ENCODE measurements at regions not wholly inside any gene's neighbourhood (a gene's known extent, or its start where the extent isn't known, plus 50 kb on each side); places are given as distances from the start of the nearest gene placed in this dataset.

DNA sequence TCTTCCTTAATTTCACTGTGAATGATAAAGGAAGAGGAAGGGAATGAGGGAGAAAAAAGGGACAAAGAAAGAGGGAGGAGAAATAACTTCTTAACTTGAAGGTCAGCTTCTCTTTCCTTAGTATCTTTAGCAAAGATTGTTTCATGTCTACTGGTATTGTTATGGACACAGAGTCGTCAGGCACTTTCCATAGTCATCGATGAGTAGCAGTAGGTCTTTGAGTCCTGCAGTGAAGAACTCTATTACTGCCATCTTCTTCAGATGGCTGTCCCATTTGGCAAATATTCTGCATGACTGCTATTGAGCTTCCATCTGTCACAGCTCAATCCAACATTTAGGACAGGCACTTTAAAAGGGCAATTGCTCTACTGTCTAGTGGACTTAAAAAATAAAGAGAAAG lies 2463.1 kb downstream of the PCDH9 start:
- no peak overlapping the region for H3K23ac ChIP-seq (ENCODE audit: low read depth, low read length)
- CTCF ChIA-PET = no interaction called here

More for the DNA sequence above, 2463.1 kb downstream of the PCDH9 start:
- Histone ChIP-seq H2AFZ (replicated peaks; ENCODE audit: low read length, poor library complexity) (no peak overlapping the region), H4K20me1 (ENCODE audit: insufficient read depth, low read length) (no peaks in the 10 kb centered on the region), H3K56ac (ENCODE audit: extremely low read depth, insufficient read depth, low read length) (no peak overlapping the region), H3K79me1 (ENCODE audit: low read depth in 1 of 2, low read length in 2 of 2) (no peaks in the 10 kb centered on the region), H3K18ac (ENCODE audit: low read depth, low read length) (no peak overlapping the region), H3K4me1 (ENCODE audit: control insufficient read depth, insufficient read depth, low read length) (no peaks in the 10 kb centered on the region), H2BK15ac (ENCODE audit: low read depth, low read length) (no peak overlapping the region), H3K14ac (replicated peaks; ENCODE audit: low read depth, low read length) (no peak overlapping the region), H2BK120ac (ENCODE audit: low read depth, low read length) (no peak overlapping the region), H3K36me3 (ENCODE audit: control insufficient read depth, insufficient read depth, low read length) (no peaks in the 10 kb centered on the region), H2AK9ac (replicated peaks; ENCODE audit: low read depth, low read length, poor library complexity) (no peak overlapping the region), H4K8ac (ENCODE audit: low read depth in 2 of 2, low read length in 2 of 2) (no peak overlapping the region), H3K4ac (ENCODE audit: low read depth, low read length) (no peak overlapping the region), H2AK5ac (ENCODE audit: low read depth, low read length) (no peak overlapping the region), H3K27me3 (ENCODE audit: control insufficient read depth, insufficient read depth, low read length) (no peaks in the 10 kb centered on the region), H3K4me3 (ENCODE audit: insufficient read depth, low read depth, low read length) (no peak overlapping the region), H3K4me2 (ENCODE audit: low read depth, low read length) (no peak overlapping the region), H3K27ac (ENCODE audit: insufficient read depth, low read length) (no peak overlapping the region), H4K91ac (ENCODE audit: insufficient read depth, low read depth, low read length) (no peak overlapping the region), H2BK5ac (ENCODE audit: low read depth, low read length, poor library complexity, severe bottlenecking) (no peak overlapping the region), H3K9me3 (ENCODE audit: control insufficient read depth, insufficient read depth, low read length) (no peaks in the 10 kb centered on the region), H4K5ac (ENCODE audit: low read depth, low read length) (no peak overlapping the region), H2BK20ac (ENCODE audit: low read depth, low read length) (no peak overlapping the region), H3K9me1 (ENCODE audit: insufficient read depth, low read length) (no peaks in the 10 kb centered on the region), H3K9ac (ENCODE audit: low read depth, low read length) (no peak overlapping the region)
- WGBS, 2 experiments (ENCODE audit: extremely low coverage in 2 of 2, insufficient read length in 1 of 2) = no CpG with 5 or more reads among the region's 2 CpGs
- in situ Hi-C loops (cut with MboI; ENCODE audit: low sequenced_read_pairs) = no loop called here
- TF ChIP-seq POLR2A (IDR thresholded peaks at IDR 0.05; ENCODE audit: low read depth, low read length) (no peak), RFX5 (IDR thresholded peaks at IDR 0.05; ENCODE audit: low read depth, low read length) (no peak), MXI1 (IDR thresholded peaks at IDR 0.05; ENCODE audit: borderline replicate concordance, low read depth, low read length) (no peak), MAZ (IDR thresholded peaks at IDR 0.05; ENCODE audit: borderline replicate concordance, low read depth, low read length) (no peak), RCOR1 (IDR thresholded peaks at IDR 0.05; ENCODE audit: insufficient replicate concordance, low read length) (no peak), CTCF (conservative IDR thresholded peaks at IDR 0.05; ENCODE audit: low read depth, low read length) (no peak), MAFK (IDR thresholded peaks at IDR 0.05; ENCODE audit: low read depth, low read length) (no peak), CEBPB (IDR thresholded peaks at IDR 0.05; ENCODE audit: low read depth, low read length) (no peak), CHD1 (IDR thresholded peaks at IDR 0.05; ENCODE audit: low read depth, low read length) (no peak), NFE2L2 (IDR thresholded peaks at IDR 0.05; ENCODE audit: low read depth, low read length) (no peak), BHLHE40 (IDR thresholded peaks at IDR 0.05; ENCODE audit: low read depth, low read length) (no peak)
- intact Hi-C loops (cut with micrococcal nuclease) = no loop called here
- dilution Hi-C loops (cut with HindIII; ENCODE audit: low sequenced_read_pairs, unreplicated experiment) = no loop called here
- POLR2A ChIA-PET (ENCODE audit: unreplicated experiment) = no interaction called here
- DNase-seq = no peak
- no peak for ATAC-seq (ENCODE audit: low read depth)
- BruUV-seq (replicated peaks) = no TSS peak
